IMR-90 (cell line): ENCODE measurements at regions not wholly inside any gene's neighbourhood (a gene's known extent, or its start where the extent isn't known, plus 50 kb on each side); places are given as distances from the start of the nearest gene placed in this dataset.

ENCODE experiments used
- ATAC-seq: fragments of 200-7000 bp; cut with Tn5 transposase; 2 replicates; pipeline ENCODE4 v1.9.1; 2020; ENCODE audit warnings: low read depth, mild to moderate bottlenecking, moderate library complexity
- BruUV-seq: library from RNA; stranded (reverse); fragments of 400-500 nt; replicated peaks from 2 replicates; lab custom pipeline; 2021; lab: Mats Ljungman, UMichigan
- CTCF ChIA-PET: fragments of 300-600 bp; formaldehyde crosslinking; extraction: SDS; loops from one replicate; lab custom pipeline; 2021; ENCODE audit warnings: antibody characterized with exemption; lab: Yijun Ruan, JAX
- POLR2A ChIA-PET: fragments of 300-600 bp; sonication (Branson Sonifier 250); formaldehyde crosslinking; loops from one replicate; lab custom pipeline; 2022; ENCODE audit warnings: antibody characterized with exemption; ENCODE audit not compliant: unreplicated experiment; lab: Charles Lee
- DNase-seq: peaks from one replicate; pipeline ENCODE4 v3.0.0; 2013
- H2AFZ ChIP-seq: replicated peaks from 2 replicates; pipeline ENCODE3; 2013; ENCODE audit warnings: low read length, mild to moderate bottlenecking; ENCODE audit not compliant: poor library complexity
- H2AK5ac ChIP-seq: 2 replicates; pipeline ENCODE4 v1.6.1; 2013; ENCODE audit warnings: low read depth, low read length, inconsistent platforms
- H2AK9ac ChIP-seq: replicated peaks from 2 replicates; pipeline ENCODE3; 2013; ENCODE audit warnings: mild to moderate bottlenecking, low read depth, low read length, moderate library complexity; ENCODE audit not compliant: poor library complexity
- H2BK120ac ChIP-seq: 2 replicates; pipeline ENCODE4 v1.6.1; 2013; ENCODE audit warnings: low read depth, low read length, inconsistent platforms
- H2BK15ac ChIP-seq: 3 replicates; pipeline ENCODE4 v1.6.1; 2013; ENCODE audit warnings: low read depth, low read length, inconsistent platforms
- H2BK20ac ChIP-seq: 2 replicates; pipeline ENCODE4 v1.6.1; 2013; ENCODE audit warnings: low read depth, mild to moderate bottlenecking, inconsistent platforms, low read length, moderate library complexity
- H2BK5ac ChIP-seq: 2 replicates; pipeline ENCODE4 v1.6.1; 2013; ENCODE audit warnings: mild to moderate bottlenecking, low read depth, low read length, inconsistent platforms; ENCODE audit not compliant: poor library complexity, severe bottlenecking
- H3K14ac ChIP-seq: replicated peaks from 2 replicates; pipeline ENCODE4 v1.6.1; 2013; ENCODE audit warnings: low read depth, low read length, inconsistent platforms
- H3K18ac ChIP-seq: 2 replicates; pipeline ENCODE4 v1.6.1; 2013; ENCODE audit warnings: low read depth, low read length, control low read depth
- H3K23ac ChIP-seq: 2 replicates; pipeline ENCODE4 v1.6.1; 2013; ENCODE audit warnings: low read depth, low read length, inconsistent platforms
- H3K27ac ChIP-seq: 2 replicates; pipeline ENCODE4 v1.5.1; 2013; ENCODE audit warnings: mild to moderate bottlenecking, control low read depth, low read length; ENCODE audit not compliant: insufficient read depth
- H3K27me3 ChIP-seq: 2 replicates; pipeline ENCODE4 v1.6.1; 2013; ENCODE audit warnings: low read length; ENCODE audit not compliant: control insufficient read depth, insufficient read depth
- H3K36me3 ChIP-seq: 2 replicates; pipeline ENCODE4 v1.6.1; 2013; ENCODE audit warnings: low read length, mixed read lengths; ENCODE audit not compliant: control insufficient read depth, insufficient read depth
- H3K4ac ChIP-seq: 2 replicates; pipeline ENCODE4 v1.6.1; 2013; ENCODE audit warnings: low read depth, low read length, inconsistent platforms
- H3K4me1 ChIP-seq: 2 replicates; pipeline ENCODE4 v1.6.1; 2013; ENCODE audit warnings: low read length, mixed read lengths; ENCODE audit not compliant: control insufficient read depth, insufficient read depth
- H3K4me2 ChIP-seq: 2 replicates; pipeline ENCODE4 v1.6.1; 2013; ENCODE audit warnings: low read depth, mild to moderate bottlenecking, control low read depth, low read length, moderate library complexity
- H3K4me3 ChIP-seq: 2 replicates; pipeline ENCODE4 v1.5.1; 2013; ENCODE audit warnings: low read depth, mild to moderate bottlenecking, control low read depth, low read length, moderate library complexity; ENCODE audit not compliant: insufficient read depth
- H3K56ac ChIP-seq: 2 replicates; pipeline ENCODE4 v1.6.1; 2013; ENCODE audit warnings: low read length, inconsistent platforms; ENCODE audit not compliant: insufficient read depth; ENCODE audit errors: extremely low read depth
- H3K79me1 ChIP-seq, 2 experiments: 2 replicates each; pipeline ENCODE4 v1.6.1; 2013; ENCODE audit warnings: low read length in 2 of 2, inconsistent platforms in 1 of 2, low read depth in 1 of 2
- H3K9ac ChIP-seq: 2 replicates; pipeline ENCODE4 v1.6.1; 2013; ENCODE audit warnings: low read depth, low read length, control low read depth
- H3K9me1 ChIP-seq: 2 replicates; pipeline ENCODE4 v1.6.1; 2013; ENCODE audit warnings: low read length, inconsistent platforms; ENCODE audit not compliant: insufficient read depth
- H3K9me3 ChIP-seq: 2 replicates; pipeline ENCODE4 v1.6.1; 2013; ENCODE audit warnings: low read length; ENCODE audit not compliant: control insufficient read depth, insufficient read depth
- H4K20me1 ChIP-seq: 2 replicates; pipeline ENCODE4 v1.6.1; 2013; ENCODE audit warnings: low read length, inconsistent platforms; ENCODE audit not compliant: insufficient read depth
- H4K5ac ChIP-seq: 2 replicates; pipeline ENCODE4 v1.6.1; 2013; ENCODE audit warnings: mild to moderate bottlenecking, low read depth, low read length, control low read depth
- H4K8ac ChIP-seq, 2 experiments: 2 replicates each; pipeline ENCODE4 v1.6.1; 2013; ENCODE audit warnings: low read depth in 2 of 2, low read length in 2 of 2, control low read depth in 1 of 2, inconsistent platforms in 1 of 2
- H4K91ac ChIP-seq: 2 replicates; pipeline ENCODE4 v1.6.1; 2013; ENCODE audit warnings: low read depth, low read length, inconsistent platforms; ENCODE audit not compliant: insufficient read depth
- MAFK ChIP-seq: IDR thresholded peaks from 2 replicates; pipeline ENCODE4 v1.6.1; 2012; ENCODE audit warnings: low read depth, low read length, improper control_type of control experiment
- NFE2L2 ChIP-seq: fragments of 150-350 bp; IDR thresholded peaks from 2 replicates; pipeline ENCODE4 v1.6.1; 2016; ENCODE audit warnings: low read depth, mild to moderate bottlenecking, low read length
- SMC3 ChIP-seq: fragments of 150-350 bp; IDR thresholded peaks from 2 replicates; pipeline ENCODE4 v1.6.1; 2016; ENCODE audit warnings: low read depth, mild to moderate bottlenecking, antibody characterized with exemption, low read length, moderate library complexity
- USF2 ChIP-seq: fragments of 150-350 bp; IDR thresholded peaks from 2 replicates; pipeline ENCODE4 v1.6.1; 2017; ENCODE audit warnings: mild to moderate bottlenecking, antibody characterized with exemption, low read length, low read depth
- WGBS, 2 experiments: methylation state at CpG; one replicate each; pipeline versions ENCODE4 v1.1.5 to v1.1.7; 2013; ENCODE audit warnings: missing lambda C conversion rate in 2 of 2; ENCODE audit not compliant: insufficient read length in 1 of 2; ENCODE audit errors: extremely low coverage in 2 of 2; 5-methylcytosine and 5-hydroxymethylcytosine counted together
- dilution Hi-C: fragments of 300-500 bp; cut with HindIII; formaldehyde crosslinking; loops from one replicate; pipeline ENCODE4 v1.14.3; 2018; ENCODE audit warnings: low sequenced_read_pairs; ENCODE audit not compliant: unreplicated experiment
- in situ Hi-C: fragments of 300-500 bp; cut with MboI; formaldehyde crosslinking; loops from 3 replicates; pipeline ENCODE4 v1.14.3; 2019; ENCODE audit warnings: low sequenced_read_pairs, inconsistent platforms, mixed read lengths
- intact Hi-C: fragments of 100-400 bp; cut with micrococcal nuclease; formaldehyde crosslinking; loops from 2 replicates; pipeline ENCODE4 v1.10.0; 2022

GRCh38 chr3:152909180-152909883 lies 74.4 kb downstream of the P2RY1 start:
- no peak overlapping the region for H2AFZ ChIP-seq
- no peak overlapping the region for H3K4ac ChIP-seq
- H3K18ac ChIP-seq: no peak overlapping the region
- H4K8ac ChIP-seq: no peak overlapping the region
- H2BK120ac ChIP-seq: no peak overlapping the region
- H3K27ac ChIP-seq: no peak overlapping the region
- intact Hi-C loops: no loop called here
- in situ Hi-C loops: no loop called here
- H3K4me2 ChIP-seq: no peak overlapping the region
- H2AK5ac ChIP-seq: no peak overlapping the region
- H4K91ac ChIP-seq: no peak overlapping the region
- H3K4me3 ChIP-seq: no peak overlapping the region
- H3K9ac ChIP-seq: no peak overlapping the region
- no peaks in the 10 kb centered on the region for H3K9me3 ChIP-seq
- TF ChIP-seq USF2 (no peak), MAFK (no peak), NFE2L2 (peak; percentile 47; the same call in 1 of the 2 replicates), SMC3 (no peak)
- ATAC-seq (peak; percentile 46; the same call in 1 of the 2 replicates), DNase-seq (peak; percentile 0)
- ChIA-PET CTCF (no interaction called here), POLR2A (interaction anchor here (0.6 kb wide), 1 partner anchor 9 kb away, joined by 5 read pairs; no protein-coding TSS in a partner anchor)
- H3K23ac ChIP-seq: no peak overlapping the region
- H3K79me1 ChIP-seq: no peaks in the 10 kb centered on the region
- H3K4me1 ChIP-seq: no peaks in the 10 kb centered on the region
- no TSS peak for BruUV-seq
- no peak overlapping the region for H3K56ac ChIP-seq
- no peaks in the 10 kb centered on the region for H3K27me3 ChIP-seq
- H3K9me1 ChIP-seq: no peaks in the 10 kb centered on the region
- no peak overlapping the region for H2BK20ac ChIP-seq
- H4K20me1 ChIP-seq: no peaks in the 10 kb centered on the region
- H2BK5ac ChIP-seq: no peak overlapping the region
- H2BK15ac ChIP-seq: no peak overlapping the region
- no peak overlapping the region for H4K5ac ChIP-seq
- dilution Hi-C loops: no loop called here
- WGBS, 2 experiments: no CpG with 5 or more reads among the region's 2 CpGs
- no peak overlapping the region for H2AK9ac ChIP-seq
- no peak overlapping the region for H3K14ac ChIP-seq
- H3K36me3 ChIP-seq: no peaks in the 10 kb centered on the region
